ENCODE measurements at regions not wholly inside any gene's neighbourhood (a gene's known extent, or its start where the extent isn't known, plus 50 kb on each side); places are given as distances from the start of the nearest gene placed in this dataset.

GRCh38 chr20:57944988-57945387 is 235.2 kb upstream of the PMEPA1 start:
- no peak for DNase-seq (ENCODE audit: low read depth)

- DNase-seq (ENCODE audit: low read depth), result no peak
Measured at GRCh38 chr20:57943950-57944349, 234.1 kb upstream of the PMEPA1 start.

GRCh38 chr20:57943291-57943690 is 233.5 kb upstream of the PMEPA1 start:
- DNase-seq (ENCODE audit: low read depth), result no peak

- no peak for DNase-seq (ENCODE audit: low read depth)
Measured at GRCh38 chr20:57941604-57942381, 232.0 kb upstream of the PMEPA1 start.

- no peak for DNase-seq (ENCODE audit: low read depth)
Measured at GRCh38 chr20:57940868-57941522, 231.2 kb upstream of the PMEPA1 start.

GRCh38 chr20:57940376-57940775 is 230.6 kb upstream of the PMEPA1 start:
- DNase-seq (ENCODE audit: low read depth), result no peak

GRCh38 chr20:57939499-57939898 is 229.7 kb upstream of the PMEPA1 start:
- no peak for DNase-seq (ENCODE audit: low read depth)

GRCh38 chr20:57938158-57939108 is 228.6 kb upstream of the PMEPA1 start:
- no peak for DNase-seq (ENCODE audit: low read depth)

GRCh38 chr20:57936636-57937385 is 227.0 kb upstream of the PMEPA1 start:
- no peak for DNase-seq (ENCODE audit: low read depth)

GRCh38 chr20:57934913-57935312 is 225.1 kb upstream of the PMEPA1 start:
- no peak for DNase-seq (ENCODE audit: low read depth)

GRCh38 chr20:57934007-57934805 is 224.4 kb upstream of the PMEPA1 start:
- DNase-seq (ENCODE audit: low read depth), result no peak

- no peak for DNase-seq (ENCODE audit: low read depth)
Measured at GRCh38 chr20:57932227-57932864, 222.5 kb upstream of the PMEPA1 start.

- DNase-seq (ENCODE audit: low read depth), result no peak
Measured at GRCh38 chr20:57930351-57930750, 220.5 kb upstream of the PMEPA1 start.

GRCh38 chr20:57928181-57928967 is 218.6 kb upstream of the PMEPA1 start:
- DNase-seq (ENCODE audit: low read depth), result no peak

GRCh38 chr20:57927376-57927775 is 217.6 kb upstream of the PMEPA1 start:
- no peak for DNase-seq (ENCODE audit: low read depth)

- no peak for DNase-seq (ENCODE audit: low read depth)
Measured at GRCh38 chr20:57922706-57923105, 212.9 kb upstream of the PMEPA1 start.

GRCh38 chr20:57922083-57922482 is 212.3 kb upstream of the PMEPA1 start:
- no peak for DNase-seq (ENCODE audit: low read depth)

- no peak for DNase-seq (ENCODE audit: low read depth)
Measured at GRCh38 chr20:57921676-57922075, 211.9 kb upstream of the PMEPA1 start.

- no peak for DNase-seq (ENCODE audit: low read depth)
Measured at GRCh38 chr20:57920971-57921370, 211.2 kb upstream of the PMEPA1 start.

GRCh38 chr20:57919049-57919448 is 209.2 kb upstream of the PMEPA1 start:
- DNase-seq (ENCODE audit: low read depth), result no peak

All from stimulated activated CD8-positive, alpha-beta memory T cell treated with anti-CD3 and anti-CD28 coated beads, Interleukin-4, amount 100 ng/mL, for 24 hours (primary cell).